IPS-18c (cell line): ENCODE measurements at regions not wholly inside any gene's neighbourhood (a gene's known extent, or its start where the extent isn't known, plus 50 kb on each side); places are given as distances from the start of the nearest gene placed in this dataset.
A peak's percentile ranks its signal among the peaks of the same experiment; 100 is the strongest.
"Not testable (repeated sequence)": the region's sequence is repeated elsewhere in the genome, so short reads cannot be mapped to it uniquely, and the experiment has no call there.

ENCODE experiments used
- H3K4me3 ChIP-seq: 2 replicates; pipeline ENCODE4 v1.7.0; 2013; ENCODE audit warnings: low read depth, mild to moderate bottlenecking, low read length, moderate library complexity; ENCODE audit not compliant: insufficient read depth
- H3K9me3 ChIP-seq: one replicate; pipeline ENCODE4 v1.6.1; 2013; ENCODE audit warnings: mild to moderate bottlenecking, low read length, moderate library complexity; ENCODE audit not compliant: control insufficient read depth, insufficient read depth

GRCh38 chr1:143854069-143854468, 117.7 kb downstream of the FAM72C start:
- H3K4me3 ChIP-seq, H3K9me3 ChIP-seq: not testable (repeated sequence)

GRCh38 chr1:143850637-143851036, 121.1 kb downstream of the FAM72C start:
- H3K9me3 ChIP-seq, H3K4me3 ChIP-seq: not testable (repeated sequence)

GRCh38 chr1:143848859-143849258, 122.9 kb downstream of the FAM72C start:
- not testable (repeated sequence) for H3K4me3 ChIP-seq, H3K9me3 ChIP-seq

DNA sequence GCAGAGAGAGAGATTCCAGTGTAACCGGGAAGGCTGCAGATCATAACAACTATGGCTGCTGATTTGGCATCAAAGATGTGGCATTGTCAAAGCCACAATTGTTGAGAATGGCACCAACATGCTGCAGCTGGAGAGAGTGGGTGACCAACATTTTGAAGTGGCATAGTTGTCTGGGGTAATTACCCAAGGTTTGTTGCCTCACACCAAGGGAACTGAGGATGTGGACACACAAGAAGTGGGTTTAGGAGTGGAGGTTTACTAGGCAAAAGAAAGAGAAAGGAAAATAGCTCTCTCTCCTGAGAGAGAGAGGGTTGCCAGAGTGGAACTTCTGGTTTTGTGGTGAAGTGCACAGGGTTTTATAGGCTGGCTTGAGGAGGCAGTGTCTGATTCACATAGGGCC, 126.6 kb downstream of the FAM72C start:
- H3K4me3 ChIP-seq, H3K9me3 ChIP-seq: not testable (repeated sequence)

DNA sequence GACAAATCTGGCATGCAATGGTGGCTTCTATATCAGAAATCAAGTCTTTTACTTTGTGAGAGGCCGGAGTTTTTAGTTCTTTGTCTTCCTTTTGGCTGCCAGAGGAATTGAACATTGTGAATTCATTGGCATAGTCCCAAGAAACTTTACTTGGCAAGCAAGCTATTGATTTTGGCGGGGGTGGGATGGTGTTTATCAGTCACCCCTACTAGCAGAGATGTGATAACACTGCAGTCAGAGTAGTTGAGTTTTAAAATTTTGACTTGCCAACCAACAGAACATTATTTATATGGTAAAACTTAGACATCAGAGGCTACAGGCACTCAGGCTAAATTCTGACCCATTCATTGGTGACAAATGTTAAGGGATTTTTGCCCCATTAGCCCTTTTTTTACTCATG, 129.7 kb downstream of the FAM72C start:
- H3K9me3 ChIP-seq, H3K4me3 ChIP-seq: not testable (repeated sequence)

DNA sequence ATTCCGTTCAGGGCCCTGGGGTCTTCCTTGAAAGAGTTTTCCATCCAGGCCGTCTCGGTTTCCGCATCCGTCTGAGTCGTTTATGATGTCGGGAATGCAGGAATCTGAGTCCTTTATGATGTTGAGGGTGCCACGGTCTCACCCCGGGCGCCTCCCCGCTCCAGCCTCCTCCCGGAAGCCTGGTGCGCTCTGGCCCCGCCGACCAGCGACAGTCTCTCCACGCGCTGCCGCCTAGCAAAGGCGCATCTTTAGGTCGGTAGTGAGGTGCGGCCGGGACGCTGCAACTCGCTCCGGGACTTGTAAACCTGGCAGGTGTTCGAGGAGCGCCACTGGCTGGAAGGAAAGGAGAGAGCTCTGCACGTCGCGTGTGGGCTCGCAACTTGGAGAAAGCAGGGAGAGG, 132.6 kb downstream of the FAM72C start:
- H3K4me3 ChIP-seq, H3K9me3 ChIP-seq: not testable (repeated sequence)

DNA sequence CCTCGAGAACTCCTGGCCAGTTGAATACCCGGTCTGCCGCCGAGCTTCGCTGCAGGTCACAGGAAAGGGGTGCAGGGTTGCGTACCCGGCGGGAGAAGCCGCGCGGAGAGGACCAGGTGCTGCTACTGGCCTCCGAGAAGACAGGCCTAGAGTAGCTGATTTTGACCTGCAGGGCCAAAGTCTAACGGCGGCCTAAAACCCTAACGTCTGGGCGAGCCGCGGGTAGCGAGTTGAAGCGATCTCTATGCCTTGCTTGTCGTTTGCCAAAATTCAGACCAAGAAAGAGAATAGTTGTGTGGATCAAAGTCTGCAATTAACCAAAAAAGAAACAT, 133.2 kb downstream of the FAM72C start:
- not testable (repeated sequence) for H3K9me3 ChIP-seq, H3K4me3 ChIP-seq

GRCh38 chr1:143837924-143838597, 133.7 kb downstream of the FAM72C start:
- H3K4me3 ChIP-seq, H3K9me3 ChIP-seq: not testable (repeated sequence)

- not testable (repeated sequence) for H3K9me3 ChIP-seq, H3K4me3 ChIP-seq
Measured at GRCh38 chr1:143833376-143833775, 138.4 kb downstream of the FAM72C start.

DNA sequence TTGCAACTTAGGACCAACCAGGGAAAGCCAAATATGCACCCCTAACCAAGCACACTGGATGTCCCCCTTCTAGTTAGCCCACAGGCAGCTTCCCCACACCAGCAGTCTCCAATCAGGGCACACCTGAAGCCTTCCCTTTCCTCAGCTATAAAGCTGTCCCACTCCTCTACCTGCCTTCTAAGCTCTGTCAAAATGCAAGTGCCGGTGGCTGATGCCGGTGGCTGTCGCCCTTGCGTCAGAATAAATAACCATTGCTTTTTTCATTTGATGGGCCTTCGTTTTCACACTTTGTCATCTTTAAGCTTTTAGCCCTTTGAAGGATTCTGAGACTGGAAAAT, 139.4 kb downstream of the FAM72C start:
- H3K9me3 ChIP-seq, H3K4me3 ChIP-seq: not testable (repeated sequence)

DNA sequence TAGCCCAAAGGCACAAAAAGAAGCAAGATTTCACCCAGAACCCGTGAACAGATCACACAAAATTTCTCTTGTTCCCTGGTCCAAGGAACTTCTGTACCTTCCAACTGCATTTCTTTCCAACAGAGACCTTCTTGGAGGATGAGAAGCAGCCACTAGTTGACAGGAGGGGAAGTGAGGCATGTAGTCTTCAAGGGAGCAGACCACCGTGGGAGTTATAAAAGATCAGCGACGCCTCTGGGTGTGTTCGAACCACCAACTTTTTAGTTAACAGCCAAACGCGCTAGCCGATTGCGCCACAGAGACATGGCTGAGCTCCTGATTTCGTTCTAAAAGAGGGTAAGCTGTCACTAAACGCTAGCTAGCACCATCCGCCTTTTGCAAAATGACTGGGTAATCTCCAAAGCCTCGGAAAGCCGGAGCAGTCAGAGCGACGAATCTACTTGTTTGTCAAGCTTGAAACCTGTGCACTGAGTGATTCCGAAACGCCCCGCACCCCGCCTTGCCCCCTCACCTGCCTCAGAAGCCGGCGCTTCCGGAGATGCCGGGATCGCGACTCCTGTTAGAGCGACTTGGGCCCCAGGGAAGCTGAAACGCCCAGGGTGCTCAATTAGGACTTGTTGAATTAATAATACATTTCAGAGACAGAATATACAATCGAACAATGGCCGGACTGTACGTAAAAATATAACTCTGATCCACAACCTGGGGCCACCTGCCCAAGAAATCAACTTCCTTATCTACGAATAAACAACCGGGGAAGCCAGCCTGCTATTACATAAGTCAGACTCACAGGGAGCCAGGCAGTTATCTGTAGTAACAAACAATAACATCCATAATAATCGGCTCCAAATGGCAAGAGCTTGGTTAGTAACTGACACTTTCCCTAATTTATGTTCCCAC, 140.1 kb downstream of the FAM72C start:
- not testable (repeated sequence) for H3K9me3 ChIP-seq, H3K4me3 ChIP-seq

- H3K4me3 ChIP-seq, H3K9me3 ChIP-seq: not testable (repeated sequence)
Measured at GRCh38 chr1:143826162-143826561, 145.6 kb downstream of the FAM72C start.

DNA sequence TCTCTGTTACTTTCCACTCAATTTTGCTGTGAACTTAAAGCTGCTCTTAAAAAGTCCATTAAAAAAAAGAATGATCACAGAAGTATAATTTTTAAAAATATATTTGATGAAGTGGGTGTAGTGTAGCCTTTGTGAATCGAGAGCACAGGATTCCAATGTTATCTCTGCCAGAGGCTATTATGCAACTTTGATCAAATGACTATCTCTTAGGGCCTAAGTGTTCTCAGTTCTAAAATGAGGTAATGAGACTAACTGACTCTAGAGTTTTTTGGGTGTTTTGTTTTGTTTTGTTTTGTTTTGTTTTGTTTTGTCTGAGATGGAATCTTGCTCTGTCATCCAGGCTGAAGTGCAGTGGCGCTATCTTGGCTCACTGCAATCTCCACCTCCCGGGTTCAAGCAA, 147.5 kb downstream of the FAM72C start:
- not testable (repeated sequence) for H3K4me3 ChIP-seq, H3K9me3 ChIP-seq

GRCh38 chr1:143820058-143820457, 151.7 kb downstream of the FAM72C start:
- not testable (repeated sequence) for H3K9me3 ChIP-seq, H3K4me3 ChIP-seq

- not testable (repeated sequence) for H3K4me3 ChIP-seq, H3K9me3 ChIP-seq
Measured at GRCh38 chr1:143816369-143816768, 155.4 kb downstream of the FAM72C start.

DNA sequence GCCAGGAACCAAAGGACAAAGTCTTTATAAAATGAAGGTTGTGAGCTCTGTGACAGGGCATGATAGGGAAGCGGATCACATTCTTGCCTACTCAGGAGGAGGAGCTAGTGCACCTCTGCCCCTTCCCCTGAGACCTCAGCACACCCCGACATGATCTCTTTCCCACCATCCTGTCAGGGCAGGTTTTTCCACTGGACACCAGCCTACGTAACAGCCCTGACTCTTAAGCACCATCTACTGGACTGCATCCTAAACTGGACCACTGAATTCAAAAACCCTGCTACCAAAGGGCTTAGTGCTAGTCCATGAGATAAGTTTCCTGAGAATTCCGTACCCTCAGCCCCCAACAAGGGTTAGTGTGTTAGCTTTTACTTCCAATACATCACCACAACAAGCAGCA, 166.4 kb downstream of the FAM72C start:
- not testable (repeated sequence) for H3K9me3 ChIP-seq, H3K4me3 ChIP-seq

- H3K4me3 ChIP-seq, result peak overlapping the region; percentile 20; the same call in 1 of the 2 replicates
- not testable (repeated sequence) for H3K9me3 ChIP-seq
Measured at GRCh38 chr1:143804707-143805356, 167.0 kb downstream of the FAM72C start.

DNA sequence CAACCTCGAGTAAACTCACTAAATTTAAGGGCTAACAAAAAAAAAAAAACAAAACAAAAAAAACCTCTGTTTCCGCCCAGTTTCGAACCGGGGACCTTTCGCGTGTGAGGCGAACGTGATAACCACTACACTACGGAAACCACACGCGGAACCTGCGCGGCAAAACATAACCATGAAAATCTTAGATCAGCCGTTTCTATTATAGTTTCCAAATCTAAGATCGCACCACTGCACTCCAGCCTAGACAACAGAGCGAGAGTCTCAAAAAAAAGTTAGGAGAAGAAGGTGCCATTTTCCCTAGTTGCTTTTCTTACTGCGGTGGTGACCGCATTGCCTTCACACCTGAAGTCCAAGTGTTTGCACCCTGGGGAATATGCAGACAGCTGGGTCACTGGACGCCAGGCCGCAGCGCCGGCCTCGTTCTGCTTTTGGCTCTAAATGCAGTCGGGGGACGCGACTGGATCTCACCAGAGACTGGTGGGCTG, 167.8 kb downstream of the FAM72C start:
- peak overlapping the region; percentile 66 for H3K4me3 ChIP-seq
- not testable (repeated sequence) for H3K9me3 ChIP-seq
